ENCODE measurements at regions not wholly inside any gene's neighbourhood (a gene's known extent, or its start where the extent isn't known, plus 50 kb on each side); places are given as distances from the start of the nearest gene placed in this dataset.

DNA sequence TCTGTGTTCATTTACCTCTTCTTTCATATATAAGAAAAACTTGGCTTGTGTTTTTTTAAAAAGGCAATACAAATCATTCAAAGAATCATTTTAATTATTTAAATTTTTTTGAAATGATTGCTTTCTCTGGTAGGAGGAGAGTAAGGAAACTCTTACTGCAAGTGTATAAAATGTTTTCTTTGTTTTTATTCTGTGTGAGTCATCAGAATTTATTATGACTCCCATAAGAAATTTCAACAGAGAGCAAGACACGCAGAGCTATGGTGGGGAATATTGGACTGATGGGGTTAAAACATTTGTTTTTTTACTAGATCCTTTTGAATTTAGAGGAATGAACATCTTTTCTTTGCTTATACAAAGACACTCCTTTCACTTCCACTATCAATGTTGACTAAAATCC lies 119.1 kb upstream of the ATXN7L3B start:
- no peak for DNase-seq

- no peak for DNase-seq
Observed at GRCh38 chr12:74424778-74425177, 112.9 kb upstream of the ATXN7L3B start.

DNA sequence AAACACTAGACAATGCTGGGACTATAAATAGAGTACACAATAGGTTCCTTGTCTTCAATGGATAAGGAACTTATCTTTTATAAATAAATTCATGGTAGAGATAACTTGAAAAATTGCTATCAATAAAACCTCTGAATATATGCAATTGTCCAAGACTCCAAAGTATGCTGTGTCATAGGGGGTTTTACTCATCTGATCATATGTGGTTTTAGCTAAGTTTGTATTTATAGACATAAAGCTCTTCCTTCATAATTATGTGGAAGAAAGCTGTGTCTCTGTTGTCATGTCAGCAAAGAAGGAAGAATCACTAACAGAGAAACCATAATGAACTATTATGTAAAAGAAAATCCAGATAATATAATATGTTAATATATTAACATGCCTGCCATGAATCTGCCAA lies 111.5 kb upstream of the ATXN7L3B start:
- no peak for DNase-seq

DNA sequence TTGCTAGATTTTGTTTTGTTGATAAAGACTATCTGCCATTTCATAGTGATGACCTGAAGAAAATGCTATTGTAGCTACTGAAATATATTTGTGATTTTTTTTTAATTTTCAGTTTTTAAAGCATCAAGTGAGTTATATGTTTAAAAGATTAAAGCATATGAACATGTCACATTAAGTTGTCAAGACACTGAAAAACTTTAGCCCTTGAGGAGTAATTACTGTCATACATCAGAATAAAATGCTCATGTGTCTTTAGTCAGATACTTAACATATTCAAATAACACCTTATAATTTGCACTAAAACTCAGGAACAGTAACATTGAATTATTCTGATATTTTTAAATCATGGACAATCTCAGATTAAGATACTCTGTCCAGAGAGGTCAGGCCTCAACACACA lies 108.1 kb upstream of the ATXN7L3B start:
- no peak for DNase-seq

GRCh38 chr12:74431801-74432200 lies 105.8 kb upstream of the ATXN7L3B start:
- no peak for DNase-seq

- DNase-seq = no peak
Observed at GRCh38 chr12:74440469-74440868, 97.2 kb upstream of the ATXN7L3B start.

DNA sequence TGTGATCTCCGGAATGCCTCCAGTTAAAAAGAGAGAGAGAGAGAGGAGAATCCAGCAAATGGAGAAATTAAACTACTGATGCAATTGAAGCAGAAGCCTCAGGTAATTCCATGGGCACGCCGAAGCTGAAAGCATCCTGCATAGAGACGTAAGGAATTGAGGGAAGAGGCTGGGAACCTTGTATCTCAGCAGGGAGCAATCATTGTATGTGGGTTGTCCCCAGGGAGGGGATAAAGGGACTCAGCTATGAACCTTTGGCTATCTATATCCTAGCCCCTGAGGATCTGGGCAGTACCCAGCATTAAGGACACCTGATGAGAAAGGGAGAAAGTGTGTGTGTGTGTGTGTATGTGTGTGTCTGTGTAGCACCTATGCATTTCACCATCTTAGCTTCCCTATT lies 95.8 kb upstream of the ATXN7L3B start:
- no peak for DNase-seq

- no peak for DNase-seq
Observed at GRCh38 chr12:74446466-74446865, 91.2 kb upstream of the ATXN7L3B start.

DNA sequence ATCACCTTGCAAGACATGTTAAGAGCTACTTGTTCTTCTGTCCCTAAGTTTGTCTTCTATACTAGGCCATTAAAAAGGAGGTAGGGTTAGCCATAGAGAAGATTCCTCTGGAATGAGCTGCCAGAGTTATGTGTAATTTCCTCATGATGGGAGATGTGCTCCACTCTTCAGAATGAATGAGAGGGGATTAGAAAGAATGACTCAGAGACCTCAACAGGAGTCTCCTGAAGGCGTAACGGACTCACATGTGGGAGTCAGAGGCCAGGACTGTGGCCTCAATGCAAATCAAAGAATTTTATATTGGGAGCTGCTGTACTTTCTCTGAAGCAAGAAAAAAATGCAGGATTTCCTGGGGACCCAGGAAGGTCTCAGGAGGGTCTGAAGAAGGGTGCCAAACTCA lies 87.8 kb upstream of the ATXN7L3B start:
- DNase-seq = no peak

GRCh38 chr12:74454109-74454508 lies 83.5 kb upstream of the ATXN7L3B start:
- no peak for DNase-seq

DNA sequence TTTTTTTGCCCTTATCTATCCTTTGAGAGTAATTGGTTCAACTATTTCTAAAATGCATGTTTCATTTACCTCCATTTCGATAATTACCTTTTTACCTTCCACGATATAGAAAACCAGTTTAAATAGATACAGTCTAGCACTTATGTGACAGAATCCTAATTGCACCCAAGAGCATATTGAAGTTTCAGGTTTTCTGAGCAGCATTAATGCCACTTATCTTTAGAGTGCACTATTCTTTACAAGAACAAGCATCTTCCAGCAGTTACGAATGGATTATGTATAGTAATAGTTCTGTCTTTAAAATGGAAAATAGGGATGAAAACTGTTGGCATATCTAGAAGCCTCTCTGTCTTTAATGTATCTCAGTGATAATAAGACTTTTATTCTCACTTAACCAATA lies 82.2 kb upstream of the ATXN7L3B start:
- DNase-seq = no peak

DNA sequence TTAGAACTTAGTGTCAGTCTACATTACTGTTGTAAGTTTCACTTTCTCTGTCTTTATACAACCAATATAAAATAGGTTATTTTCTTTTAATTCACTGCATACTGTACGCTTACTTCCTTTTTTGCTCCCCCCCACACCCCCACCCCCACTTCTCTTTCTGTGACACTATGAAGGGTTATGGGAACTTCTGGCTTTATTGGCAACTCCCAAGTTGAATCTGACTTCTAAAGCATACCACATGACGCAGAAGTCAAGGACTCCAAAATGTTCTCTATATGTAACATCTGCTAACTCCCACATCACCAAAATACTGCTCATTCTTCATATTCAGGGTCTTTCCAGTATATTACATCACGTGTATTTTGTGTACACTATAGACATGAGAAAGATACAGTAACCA lies 81.2 kb upstream of the ATXN7L3B start:
- no peak for DNase-seq

DNA sequence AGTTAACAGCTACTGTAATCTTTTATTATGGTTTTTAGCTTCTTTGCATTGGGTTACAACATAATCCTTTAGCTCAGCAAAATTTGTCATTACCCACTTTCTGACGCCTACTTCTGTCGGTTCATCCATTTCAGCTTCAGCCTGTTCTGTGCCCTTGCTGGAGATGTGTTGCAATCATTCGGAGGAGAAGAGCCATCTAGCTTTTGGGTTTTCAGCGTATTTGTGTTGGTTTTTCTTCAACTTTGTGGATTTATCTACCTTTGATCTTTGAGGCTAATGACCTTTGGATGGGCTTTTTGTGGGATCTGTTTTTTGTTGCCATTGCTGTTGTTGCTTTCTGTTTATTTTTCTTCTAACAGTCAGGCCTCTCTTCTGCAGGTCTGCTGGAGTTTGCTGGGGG lies 69.2 kb upstream of the ATXN7L3B start:
- no peak for DNase-seq

- DNase-seq = no peak
Observed at GRCh38 chr12:74476234-74476633, 61.4 kb upstream of the ATXN7L3B start.

GRCh38 chr12:74481078-74481477 lies 56.6 kb upstream of the ATXN7L3B start:
- DNase-seq = no peak

GRCh38 chr12:74482115-74482514 lies 55.5 kb upstream of the ATXN7L3B start:
- DNase-seq = no peak

DNA sequence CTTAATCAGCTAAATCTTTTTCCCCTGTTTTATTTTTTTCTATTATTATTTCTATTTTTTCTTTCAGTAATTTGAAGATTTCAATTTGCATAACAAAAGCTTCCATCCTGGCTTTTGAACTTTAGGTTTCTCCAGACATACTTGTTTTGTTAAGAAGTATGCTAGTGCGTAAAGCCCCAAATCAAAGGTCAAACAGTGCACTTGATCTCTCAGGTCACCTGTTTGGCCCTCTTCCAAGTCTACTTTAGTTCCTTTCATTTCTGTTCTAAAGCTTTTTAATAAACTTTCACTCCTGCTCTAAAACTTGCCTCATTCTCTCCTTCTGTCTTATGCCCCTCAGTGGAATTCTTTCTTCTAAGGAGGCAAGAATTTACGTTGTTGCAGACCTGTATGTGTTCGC lies 54.6 kb upstream of the ATXN7L3B start:
- DNase-seq = no peak
